Esophagus muscularis mucosa (tissue), 4 donors: ENCODE measurements at regions not wholly inside any gene's neighbourhood (a gene's known extent, or its start where the extent isn't known, plus 50 kb on each side); places are given as distances from the start of the nearest gene placed in this dataset.

Experiments used
- EP300 ChIP-seq: sonication (generic); formaldehyde crosslinking; IDR thresholded peaks from one replicate; pipeline ENCODE4 v1.6.1; 2017; ENCODE audit warnings: antibody characterized with exemption
- POLR2A ChIP-seq: fragments of 450-650 bp; IDR thresholded peaks from one replicate; pipeline ENCODE4 v1.6.1; 2017; ENCODE audit warnings: antibody characterized with exemption, moderate library complexity, mild to moderate bottlenecking, low read depth
- POLR2AphosphoS5 ChIP-seq, 2 donors: sonication (generic); formaldehyde crosslinking; IDR thresholded peaks; one replicate each; pipeline ENCODE4 v1.6.1; 2017; ENCODE audit warnings: antibody characterized with exemption in 2 of 2
- TF ChIP-seq, protein P1 (sequence below), 3 experiments: fragments of 200-600 bp in 2 of 3; fragments of 450-650 bp in 1 of 3; sonication (generic) in 2 of 3; IDR thresholded peaks; one replicate each; pipeline ENCODE4 v1.5.1; 2017 to 2019; ENCODE audit warnings: antibody characterized with exemption in 3 of 3, mild to moderate bottlenecking in 2 of 3, moderate library complexity in 1 of 3

DNA sequence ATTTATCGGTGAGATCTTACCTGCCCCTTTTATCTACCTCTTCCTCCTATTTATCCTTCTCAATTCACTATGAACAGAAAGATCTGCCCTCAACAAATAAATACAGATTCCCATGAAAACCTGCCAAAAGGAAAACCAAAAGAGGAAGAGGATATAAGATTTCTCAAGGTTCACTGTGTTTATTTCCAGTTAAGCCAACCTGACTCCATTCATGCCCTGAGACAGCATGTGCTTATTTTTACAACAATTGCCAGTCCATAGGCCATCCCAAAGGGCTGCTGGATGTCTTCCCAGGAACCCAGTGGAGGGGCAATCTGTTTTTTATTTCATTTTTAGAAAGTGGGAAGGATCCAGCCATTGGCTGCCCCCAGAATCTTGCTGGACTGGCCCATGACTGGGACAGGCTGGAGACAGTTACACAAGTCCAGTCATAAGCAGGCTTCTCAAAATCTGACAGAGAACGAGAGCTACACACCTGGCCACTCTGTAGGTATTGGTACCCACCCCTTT is 209.1 kb downstream of the IRS2 start:
- TF ChIP-seq POLR2A (no peak), POLR2AphosphoS5 (IDR thresholded peaks at IDR 0.05) (no peak), EP300 (no peak)
- TF ChIP-seq, protein P1, sequence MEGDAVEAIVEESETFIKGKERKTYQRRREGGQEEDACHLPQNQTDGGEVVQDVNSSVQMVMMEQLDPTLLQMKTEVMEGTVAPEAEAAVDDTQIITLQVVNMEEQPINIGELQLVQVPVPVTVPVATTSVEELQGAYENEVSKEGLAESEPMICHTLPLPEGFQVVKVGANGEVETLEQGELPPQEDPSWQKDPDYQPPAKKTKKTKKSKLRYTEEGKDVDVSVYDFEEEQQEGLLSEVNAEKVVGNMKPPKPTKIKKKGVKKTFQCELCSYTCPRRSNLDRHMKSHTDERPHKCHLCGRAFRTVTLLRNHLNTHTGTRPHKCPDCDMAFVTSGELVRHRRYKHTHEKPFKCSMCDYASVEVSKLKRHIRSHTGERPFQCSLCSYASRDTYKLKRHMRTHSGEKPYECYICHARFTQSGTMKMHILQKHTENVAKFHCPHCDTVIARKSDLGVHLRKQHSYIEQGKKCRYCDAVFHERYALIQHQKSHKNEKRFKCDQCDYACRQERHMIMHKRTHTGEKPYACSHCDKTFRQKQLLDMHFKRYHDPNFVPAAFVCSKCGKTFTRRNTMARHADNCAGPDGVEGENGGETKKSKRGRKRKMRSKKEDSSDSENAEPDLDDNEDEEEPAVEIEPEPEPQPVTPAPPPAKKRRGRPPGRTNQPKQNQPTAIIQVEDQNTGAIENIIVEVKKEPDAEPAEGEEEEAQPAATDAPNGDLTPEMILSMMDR (IDR thresholded peaks at IDR 0.05): no peak
